Upper lobe of left lung (tissue), 6 donors: ENCODE measurements at regions not wholly inside any gene's neighbourhood (a gene's known extent, or its start where the extent isn't known, plus 50 kb on each side); places are given as distances from the start of the nearest gene placed in this dataset.
A peak's percentile ranks its signal among the peaks of the same experiment; 100 is the strongest.

ENCODE experiments used
- ATAC-seq, 2 donors: fragments of 200-7000 bp; cut with Tn5 transposase; one replicate each; pipeline ENCODE4 v1.9.1; 2022; ENCODE audit warnings: mild to moderate bottlenecking in 2 of 2, moderate library complexity in 2 of 2; ENCODE audit not compliant: low FRiP score in 2 of 2
- DNase-seq, 2 donors: peaks; one replicate each; pipeline ENCODE4 v3.0.0-alpha.2; 2019 to 2020
- H3K27ac ChIP-seq, 4 donors: fragments of 200-600 bp; sonication (generic); one replicate each; pipeline ENCODE4 v1.5.1; 2016 to 2019
- H3K27me3 ChIP-seq, 4 donors: fragments of 200-600 bp; sonication (generic); one replicate each; pipeline ENCODE4 v1.5.1; 2017 to 2019
- H3K36me3 ChIP-seq, 4 donors: fragments of 200-600 bp; sonication (generic); one replicate each; pipeline ENCODE4 v1.5.1; 2016 to 2019
- H3K4me1 ChIP-seq, 4 donors: fragments of 200-600 bp; sonication (generic); one replicate each; pipeline ENCODE4 v1.5.1; 2018 to 2019
- H3K4me3 ChIP-seq, 4 donors: fragments of 200-600 bp; sonication (generic); one replicate each; pipeline ENCODE4 v1.5.1; 2017 to 2019; ENCODE audit warnings: mild to moderate bottlenecking in 2 of 4, moderate library complexity in 1 of 4
- H3K9me3 ChIP-seq, 4 donors: fragments of 200-600 bp; sonication (generic); one replicate each; pipeline ENCODE4 v1.5.1; 2018 to 2019
- EP300 ChIP-seq, 4 donors: sonication (generic); formaldehyde crosslinking; IDR thresholded peaks; one replicate each; pipeline ENCODE4 v1.5.1; 2017; ENCODE audit warnings: antibody characterized with exemption in 4 of 4, control low read depth in 2 of 4
- POLR2A ChIP-seq, 4 donors: fragments of 450-650 bp; IDR thresholded peaks; one replicate each; pipeline ENCODE4 v1.5.1; 2016 to 2017; ENCODE audit warnings: antibody characterized with exemption in 4 of 4, mild to moderate bottlenecking in 2 of 4
- POLR2AphosphoS5 ChIP-seq, 2 donors: sonication (generic); formaldehyde crosslinking; IDR thresholded peaks; one replicate each; pipeline ENCODE4 v1.5.1; 2017; ENCODE audit warnings: antibody characterized with exemption in 2 of 2
- WGBS, 2 donors: methylation state at CpG; one replicate each; pipeline ENCODE4 v1.1.5; 2017 to 2018; 5-methylcytosine and 5-hydroxymethylcytosine counted together
- TF ChIP-seq, protein P1 (sequence below), 6 experiments: fragments of 450-650 bp in 4 of 6; fragments of 200-600 bp in 2 of 6; sonication (generic) in 2 of 6; IDR thresholded peaks; one replicate each; pipeline ENCODE4 v1.5.1; 2016 to 2019; ENCODE audit warnings: antibody characterized with exemption in 6 of 6
- donor health status: DM: no; HTN: no; CAD: no; lungs with moderate emphysema.
- donor health status: DM: no; HTN: yes; CAD: no; lungs with severe emphysema.

- no peaks in the 10 kb centered on the region for H3K9me3 ChIP-seq
- no peak overlapping the region for H3K27ac ChIP-seq
- no peak for DNase-seq
- WGBS, 2 donors = 75 to 76% methylated on average over 5 of the region's 5 CpGs
- TF ChIP-seq POLR2A (IDR thresholded peaks at IDR 0.05) (no peak), POLR2AphosphoS5 (IDR thresholded peaks at IDR 0.05) (no peak), EP300 (IDR thresholded peaks at IDR 0.05) (no peak)
- TF ChIP-seq, protein P1, sequence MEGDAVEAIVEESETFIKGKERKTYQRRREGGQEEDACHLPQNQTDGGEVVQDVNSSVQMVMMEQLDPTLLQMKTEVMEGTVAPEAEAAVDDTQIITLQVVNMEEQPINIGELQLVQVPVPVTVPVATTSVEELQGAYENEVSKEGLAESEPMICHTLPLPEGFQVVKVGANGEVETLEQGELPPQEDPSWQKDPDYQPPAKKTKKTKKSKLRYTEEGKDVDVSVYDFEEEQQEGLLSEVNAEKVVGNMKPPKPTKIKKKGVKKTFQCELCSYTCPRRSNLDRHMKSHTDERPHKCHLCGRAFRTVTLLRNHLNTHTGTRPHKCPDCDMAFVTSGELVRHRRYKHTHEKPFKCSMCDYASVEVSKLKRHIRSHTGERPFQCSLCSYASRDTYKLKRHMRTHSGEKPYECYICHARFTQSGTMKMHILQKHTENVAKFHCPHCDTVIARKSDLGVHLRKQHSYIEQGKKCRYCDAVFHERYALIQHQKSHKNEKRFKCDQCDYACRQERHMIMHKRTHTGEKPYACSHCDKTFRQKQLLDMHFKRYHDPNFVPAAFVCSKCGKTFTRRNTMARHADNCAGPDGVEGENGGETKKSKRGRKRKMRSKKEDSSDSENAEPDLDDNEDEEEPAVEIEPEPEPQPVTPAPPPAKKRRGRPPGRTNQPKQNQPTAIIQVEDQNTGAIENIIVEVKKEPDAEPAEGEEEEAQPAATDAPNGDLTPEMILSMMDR (IDR thresholded peaks at IDR 0.05) = no peak
- no peak overlapping the region for H3K4me3 ChIP-seq
- H3K4me1 ChIP-seq = no peaks in the 10 kb centered on the region
- no peaks in the 10 kb centered on the region for H3K27me3 ChIP-seq
- H3K36me3 ChIP-seq = no peaks in the 10 kb centered on the region
- ATAC-seq = peak in 1 of 2 donors; percentile 84
Measured at GRCh38 chr1:17965515-17966100, 142.0 kb upstream of the IGSF21 start.

DNA sequence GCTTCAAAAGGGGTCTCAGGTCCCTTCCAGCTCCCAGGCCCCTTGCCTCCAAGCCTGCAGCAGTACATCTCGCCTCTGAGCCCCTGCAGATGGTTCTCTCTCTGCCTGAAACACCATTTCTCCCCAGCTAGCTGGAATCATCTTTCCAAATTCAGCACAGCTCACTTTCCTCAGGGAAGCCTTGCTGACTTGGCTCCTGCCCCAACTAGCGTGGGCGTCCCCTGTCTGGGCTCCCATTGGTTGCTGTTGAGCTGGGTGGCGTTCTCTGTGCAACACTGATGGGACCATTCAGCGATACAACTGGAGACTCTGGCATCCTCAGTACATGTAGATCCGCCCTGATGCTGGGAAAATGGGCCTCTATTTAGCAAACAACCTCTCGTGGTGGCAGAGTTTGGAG is 141.3 kb upstream of the IGSF21 start:
- ATAC-seq = peak in 1 of 2 donors; percentile 58
- no peaks in the 10 kb centered on the region for H3K36me3 ChIP-seq
- no peak overlapping the region for H3K27ac ChIP-seq
- 46 to 47% methylated on average over 5 to 7 of the region's 7 CpGs for WGBS, 2 donors
- no peaks in the 10 kb centered on the region for H3K4me1 ChIP-seq
- H3K4me3 ChIP-seq = no peak overlapping the region
- H3K27me3 ChIP-seq = no peaks in the 10 kb centered on the region
- no peak for DNase-seq
- TF ChIP-seq POLR2A (IDR thresholded peaks at IDR 0.05) (no peak), EP300 (IDR thresholded peaks at IDR 0.05) (no peak), POLR2AphosphoS5 (IDR thresholded peaks at IDR 0.05) (no peak)
- TF ChIP-seq, protein P1 (IDR thresholded peaks at IDR 0.05) = no peak
- no peaks in the 10 kb centered on the region for H3K9me3 ChIP-seq

DNA sequence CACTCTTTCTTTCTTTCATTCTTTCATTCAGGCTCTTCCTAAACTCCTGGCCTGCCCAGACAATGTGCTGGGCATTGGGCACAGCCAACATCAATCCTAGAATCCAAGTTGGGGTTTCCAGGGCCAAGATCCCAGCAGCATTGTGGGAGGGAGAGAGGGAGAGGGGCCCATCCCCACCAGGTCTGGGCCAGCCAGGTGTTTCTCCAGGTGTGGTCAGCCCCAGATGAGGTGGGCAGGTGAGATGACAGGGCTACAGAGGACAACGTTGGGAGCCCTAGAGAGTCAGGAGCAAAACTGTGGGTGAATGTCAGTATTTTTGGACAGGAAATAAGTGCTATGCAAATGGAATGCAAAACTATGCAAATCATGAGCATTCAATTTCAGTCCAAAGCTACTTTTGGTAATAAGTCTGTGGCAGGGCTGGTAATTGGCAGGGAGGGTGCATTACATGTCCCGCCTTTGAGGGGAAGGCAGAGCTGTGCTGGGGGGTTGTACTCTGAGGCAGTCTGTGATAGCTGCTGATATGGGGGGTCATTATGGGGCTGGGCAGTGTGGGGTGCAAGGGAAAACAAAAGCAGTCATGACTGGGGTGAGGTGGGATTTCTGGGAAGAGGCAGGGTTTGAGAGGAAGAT is 139.9 kb upstream of the IGSF21 start:
- Histone ChIP-seq H3K27me3 (no peaks in the 10 kb centered on the region), H3K9me3 (no peaks in the 10 kb centered on the region), H3K4me3 (no peak overlapping the region), H3K27ac (no peak overlapping the region), H3K4me1 (no peaks in the 10 kb centered on the region), H3K36me3 (no peaks in the 10 kb centered on the region)
- no peak for ATAC-seq
- TF ChIP-seq EP300 (IDR thresholded peaks at IDR 0.05) = no peak
- TF ChIP-seq, protein P1 (IDR thresholded peaks at IDR 0.05) = no peak
- 59 to 72% methylated on average over 2 of the region's 2 CpGs for WGBS, 2 donors
- no peak for DNase-seq

- Histone ChIP-seq H3K27me3 (no peaks in the 10 kb centered on the region), H3K9me3 (no peaks in the 10 kb centered on the region), H3K27ac (no peak overlapping the region), H3K36me3 (no peaks in the 10 kb centered on the region), H3K4me1 (no peaks in the 10 kb centered on the region), H3K4me3 (no peak overlapping the region)
- ATAC-seq (no peak), DNase-seq (no peak)
- no peak for TF ChIP-seq POLR2AphosphoS5 (IDR thresholded peaks at IDR 0.05)
- no peak for TF ChIP-seq EP300 (IDR thresholded peaks at IDR 0.05)
- TF ChIP-seq POLR2A (IDR thresholded peaks at IDR 0.05) = no peak
- TF ChIP-seq, protein P1 (IDR thresholded peaks at IDR 0.05) = no peak
- WGBS, 2 donors = 84 to 86% methylated on average over 5 of the region's 5 CpGs
Measured at GRCh38 chr1:17970757-17971156, 136.8 kb upstream of the IGSF21 start.

GRCh38 chr1:17973694-17974093 is 133.9 kb upstream of the IGSF21 start:
- Histone ChIP-seq H3K27ac (no peak overlapping the region), H3K4me3 (no peak overlapping the region), H3K9me3 (no peaks in the 10 kb centered on the region), H3K27me3 (no peaks in the 10 kb centered on the region), H3K36me3 (no peaks in the 10 kb centered on the region), H3K4me1 (no peaks in the 10 kb centered on the region)
- DNase-seq = no peak
- ATAC-seq = no peak
- 58 to 65% methylated on average over 8 of the region's 8 CpGs for WGBS, 2 donors
- TF ChIP-seq POLR2AphosphoS5 (IDR thresholded peaks at IDR 0.05) = no peak
- no peak for TF ChIP-seq EP300 (IDR thresholded peaks at IDR 0.05)
- TF ChIP-seq POLR2A (IDR thresholded peaks at IDR 0.05) = no peak
- TF ChIP-seq, protein P1 (IDR thresholded peaks at IDR 0.05) = no peak
